GM12872 (cell line): ENCODE measurements at regions not wholly inside any gene's neighbourhood (a gene's known extent, or its start where the extent isn't known, plus 50 kb on each side); places are given as distances from the start of the nearest gene placed in this dataset.

ENCODE experiments used
- CTCF ChIP-seq: IDR thresholded peaks from 3 replicates; pipeline ENCODE4 v1.5.1; 2011; ENCODE audit warnings: low read depth, mild to moderate bottlenecking, low read length, moderate library complexity; ENCODE audit not compliant: insufficient read depth

- TF ChIP-seq CTCF: no peak
Measured at GRCh38 chr6:98576791-98577190, 257.6 kb upstream of the POU3F2 start.

GRCh38 chr6:98578016-98578415 lies 256.4 kb upstream of the POU3F2 start:
- TF ChIP-seq CTCF: no peak

GRCh38 chr6:98579079-98579478 lies 255.3 kb upstream of the POU3F2 start:
- TF ChIP-seq CTCF: no peak

GRCh38 chr6:98579941-98580340 lies 254.4 kb upstream of the POU3F2 start:
- TF ChIP-seq CTCF: no peak

- no peak for TF ChIP-seq CTCF
Measured at GRCh38 chr6:98581705-98582104, 252.7 kb upstream of the POU3F2 start.

GRCh38 chr6:98583506-98583905 lies 250.9 kb upstream of the POU3F2 start:
- TF ChIP-seq CTCF: no peak

- TF ChIP-seq CTCF: no peak
Measured at GRCh38 chr6:98586163-98586562, 248.2 kb upstream of the POU3F2 start.

GRCh38 chr6:98587555-98587954 lies 246.8 kb upstream of the POU3F2 start:
- TF ChIP-seq CTCF: no peak
